ENCODE measurements at regions not wholly inside any gene's neighbourhood (a gene's known extent, or its start where the extent isn't known, plus 50 kb on each side); places are given as distances from the start of the nearest gene placed in this dataset.

GRCh38 chr15:39194106-39194830 lies 386.6 kb upstream of the THBS1 start:
- DNase-seq: no peak

DNA sequence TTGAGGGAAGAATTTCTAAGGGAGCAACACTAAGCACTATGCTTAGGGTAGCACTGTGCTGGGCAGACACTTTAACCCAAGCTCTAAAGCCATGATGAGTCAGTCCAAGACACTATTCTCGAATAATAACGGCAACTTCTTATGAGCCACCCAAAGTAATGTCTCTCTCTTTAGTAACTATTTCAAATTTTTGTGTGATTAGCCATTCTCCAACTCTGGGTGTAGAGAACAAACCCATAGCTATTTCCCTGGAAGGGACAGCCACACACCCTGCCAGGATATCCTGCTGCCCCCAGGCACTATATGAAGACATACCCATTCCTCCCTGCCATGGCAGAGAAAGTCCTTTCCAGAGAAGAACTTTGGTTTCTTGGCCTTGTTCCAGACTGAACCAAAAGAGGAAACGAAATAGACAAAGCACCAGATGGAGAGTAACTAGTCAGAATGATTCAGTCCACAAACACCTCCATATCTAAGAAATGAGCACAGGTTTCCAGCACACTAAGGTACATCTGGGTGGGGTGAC lies 384.9 kb upstream of the THBS1 start:
- DNase-seq: no peak

- no peak for DNase-seq
Observed at GRCh38 chr15:39198044-39199000, 382.6 kb upstream of the THBS1 start.

DNA sequence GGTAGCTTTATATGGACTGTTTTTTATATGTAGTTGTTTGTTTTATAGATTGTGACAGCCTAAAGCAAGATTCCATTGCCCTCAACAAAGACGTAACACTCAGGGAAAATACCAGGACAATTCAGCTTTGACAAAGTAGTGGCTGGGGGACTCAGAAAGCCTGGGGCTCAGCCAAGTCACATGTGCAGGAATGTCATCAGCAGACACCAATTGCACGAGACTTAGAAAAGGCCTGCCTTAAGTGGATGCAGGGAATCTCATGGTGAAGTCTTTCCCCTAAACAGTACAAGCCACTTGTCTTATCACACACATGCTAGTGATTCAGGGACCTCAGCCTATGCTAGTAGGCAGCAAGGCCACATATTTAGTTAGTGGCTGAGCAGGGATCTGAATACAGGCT lies 381.8 kb upstream of the THBS1 start:
- peak; percentile 23 for DNase-seq

DNA sequence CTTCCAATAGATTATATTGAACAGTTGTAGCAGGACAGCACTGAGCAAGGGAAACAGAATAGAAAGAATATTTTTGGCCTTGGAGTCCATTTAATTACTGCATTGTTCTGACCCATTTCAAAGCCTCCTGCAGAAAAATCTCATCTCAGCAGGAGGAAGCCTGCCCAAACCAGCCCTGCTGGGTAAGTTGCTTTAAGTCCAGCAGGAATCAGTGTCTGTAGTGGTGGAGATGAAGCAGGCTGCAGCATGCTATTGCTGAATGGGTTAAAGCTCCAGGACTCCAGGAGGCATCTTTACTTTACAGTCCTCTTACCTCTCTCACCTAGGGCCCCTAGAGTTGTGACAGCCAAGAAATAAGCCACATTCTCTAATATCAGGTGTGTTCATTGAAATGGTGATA lies 380.3 kb upstream of the THBS1 start:
- DNase-seq: no peak

DNA sequence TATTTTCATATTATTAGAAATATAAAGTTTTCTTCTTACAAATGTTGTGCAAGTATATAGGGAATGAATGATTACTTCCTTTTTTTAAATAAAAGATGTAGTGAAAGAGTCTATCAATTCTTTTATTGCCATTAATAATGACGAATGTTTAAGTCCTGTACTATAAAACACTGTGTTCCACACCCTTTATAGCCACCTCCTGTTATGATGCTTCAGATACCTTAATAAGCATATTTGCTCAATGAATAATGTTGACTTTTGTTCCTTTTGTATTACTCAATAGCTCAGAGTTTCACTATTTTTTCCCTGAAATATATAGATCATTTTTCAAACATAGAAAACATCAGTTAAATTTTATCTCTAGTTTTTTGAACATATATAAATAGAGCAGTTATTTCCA lies 378.2 kb upstream of the THBS1 start:
- DNase-seq: no peak

GRCh38 chr15:39204031-39204430 lies 376.8 kb upstream of the THBS1 start:
- DNase-seq: no peak

GRCh38 chr15:39205081-39205480 lies 375.8 kb upstream of the THBS1 start:
- no peak for DNase-seq

- DNase-seq: no peak
Observed at GRCh38 chr15:39205506-39206371, 375.1 kb upstream of the THBS1 start.

DNA sequence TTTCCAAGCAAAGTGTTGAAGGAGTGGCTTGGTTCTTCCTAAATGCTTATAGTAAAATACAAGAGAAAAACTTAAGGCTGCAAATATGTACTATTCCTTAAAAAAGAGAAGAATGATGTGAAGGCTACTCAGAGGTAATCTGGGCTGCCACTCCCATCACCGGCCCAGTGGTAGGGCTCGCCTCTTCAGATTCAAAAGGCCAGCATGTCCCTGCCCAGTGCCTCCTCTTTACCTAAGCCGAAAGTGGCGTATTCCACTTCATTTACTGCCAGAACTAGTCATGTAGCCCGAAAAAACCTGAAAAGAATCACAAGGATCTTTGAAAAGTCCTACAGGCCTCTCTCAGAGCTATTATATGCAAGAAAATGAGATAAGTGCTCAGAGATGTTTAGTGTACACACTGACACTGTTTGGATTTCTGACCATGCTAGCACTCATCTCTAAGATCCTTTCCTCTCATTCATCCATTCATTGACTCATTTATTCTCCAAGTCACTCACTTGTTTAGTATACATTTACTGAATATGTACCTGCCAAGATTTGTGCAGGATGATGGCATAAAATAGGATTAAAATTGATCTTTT lies 373.3 kb upstream of the THBS1 start:
- DNase-seq: no peak

- no peak for DNase-seq
Observed at GRCh38 chr15:39208187-39208586, 372.7 kb upstream of the THBS1 start.

DNA sequence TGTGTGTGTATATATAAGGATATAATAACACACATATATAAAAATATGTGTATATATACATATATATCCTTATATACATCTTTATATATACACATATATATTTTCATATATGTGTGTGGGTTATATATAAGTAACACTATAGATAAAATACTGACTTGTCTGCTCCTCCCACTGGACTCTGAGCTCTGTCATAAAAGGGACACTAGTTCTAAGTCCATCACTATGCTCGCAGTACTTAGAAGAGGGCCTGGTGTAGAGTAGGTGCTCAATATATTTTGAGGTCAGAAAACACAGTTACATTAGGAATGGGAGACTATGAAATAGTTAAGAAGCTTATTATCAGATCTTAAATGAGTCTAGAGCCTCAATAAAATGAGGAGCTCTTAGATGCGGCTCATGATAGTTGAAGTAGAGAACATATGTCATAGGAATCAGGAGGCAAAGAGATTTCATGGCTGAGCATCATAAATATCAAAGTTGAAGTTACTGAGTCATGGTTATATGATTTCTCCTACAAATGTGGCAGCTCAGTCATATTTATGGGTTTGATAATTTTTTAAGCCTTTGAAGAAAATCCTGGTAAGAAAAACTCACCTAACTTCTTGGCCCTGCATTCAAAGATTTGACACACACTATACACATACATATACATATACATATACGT lies 371.2 kb upstream of the THBS1 start:
- no peak for DNase-seq

DNA sequence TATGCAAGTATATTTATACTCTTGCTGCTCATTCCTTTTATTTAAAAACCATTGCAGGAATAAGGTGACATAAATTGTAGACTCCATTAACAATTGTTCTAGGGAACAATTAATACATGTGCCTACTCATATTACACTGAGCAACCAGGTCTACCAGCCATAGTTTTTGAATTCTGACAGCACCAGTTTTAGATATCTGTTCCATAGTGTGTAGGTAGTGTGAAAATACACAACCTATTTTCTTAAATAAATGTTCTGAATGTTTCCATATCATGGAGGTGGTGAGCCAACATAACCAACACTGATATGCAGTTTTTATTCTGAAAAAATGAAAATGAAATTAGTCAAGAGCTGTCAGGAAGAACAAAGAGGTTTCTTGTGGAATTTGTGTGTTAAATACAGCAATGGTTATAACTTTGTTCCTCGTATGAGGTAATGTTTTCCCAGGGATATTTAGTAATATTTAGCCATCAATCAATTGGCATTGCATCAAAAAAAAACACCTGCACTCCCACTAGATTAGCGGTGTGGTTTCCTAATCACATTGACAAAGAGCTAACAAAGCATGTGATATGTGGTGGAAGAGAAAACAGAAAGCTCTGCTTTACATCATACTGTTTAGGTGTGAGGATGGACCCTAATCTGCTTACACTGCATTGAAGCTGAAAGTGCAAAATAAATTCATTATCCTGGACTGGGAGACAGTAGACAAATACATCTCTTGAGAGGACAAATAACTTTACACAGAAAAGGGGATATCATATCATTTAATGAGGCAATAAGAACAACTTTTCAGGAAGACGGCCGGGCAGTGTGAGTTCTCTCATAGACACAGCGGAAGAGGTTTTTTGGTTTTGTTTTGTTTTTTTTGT lies 369.5 kb upstream of the THBS1 start:
- no peak for DNase-seq

DNA sequence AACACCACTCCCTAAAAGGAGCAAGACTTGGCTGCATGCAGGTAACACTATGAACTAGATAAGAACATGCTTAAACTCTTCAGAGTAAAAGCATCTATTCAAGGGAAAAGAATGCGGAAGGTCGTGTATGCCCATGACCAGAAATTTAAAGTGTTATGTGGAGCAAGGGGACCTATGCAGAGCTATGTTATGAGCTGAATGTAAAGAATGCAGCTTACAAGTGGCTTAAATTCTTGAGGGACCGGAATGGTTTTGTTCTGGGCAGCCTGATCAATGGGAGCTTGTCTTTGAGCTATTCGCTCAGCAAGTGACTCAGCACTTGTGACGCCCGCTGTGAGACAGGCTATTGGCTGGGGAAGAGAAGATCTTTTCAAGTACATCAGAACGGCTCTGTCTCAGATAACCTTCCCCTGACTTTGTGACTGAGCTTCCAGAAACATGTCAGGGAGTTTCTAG lies 367.5 kb upstream of the THBS1 start:
- peak; percentile 25 for DNase-seq

GRCh38 chr15:39215015-39215414 lies 365.9 kb upstream of the THBS1 start:
- no peak for DNase-seq

DNA sequence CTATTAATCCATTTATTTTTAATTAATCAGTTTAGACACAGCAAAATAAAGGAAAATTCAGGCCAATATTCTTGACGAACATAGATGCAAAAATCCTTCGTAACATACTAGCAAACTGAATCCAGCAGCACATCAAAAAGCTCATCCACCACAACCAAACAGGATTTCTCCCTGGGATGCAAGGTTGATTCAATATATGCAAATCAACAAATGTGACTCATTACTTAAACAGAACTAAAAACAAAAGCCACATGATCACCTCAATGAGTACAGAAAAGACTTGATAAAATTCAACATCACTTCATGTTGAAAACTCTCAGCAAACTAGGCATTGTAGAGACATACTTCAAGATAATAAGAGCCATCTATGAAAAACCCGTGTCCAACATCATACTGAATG lies 364.1 kb upstream of the THBS1 start:
- DNase-seq: no peak

DNA sequence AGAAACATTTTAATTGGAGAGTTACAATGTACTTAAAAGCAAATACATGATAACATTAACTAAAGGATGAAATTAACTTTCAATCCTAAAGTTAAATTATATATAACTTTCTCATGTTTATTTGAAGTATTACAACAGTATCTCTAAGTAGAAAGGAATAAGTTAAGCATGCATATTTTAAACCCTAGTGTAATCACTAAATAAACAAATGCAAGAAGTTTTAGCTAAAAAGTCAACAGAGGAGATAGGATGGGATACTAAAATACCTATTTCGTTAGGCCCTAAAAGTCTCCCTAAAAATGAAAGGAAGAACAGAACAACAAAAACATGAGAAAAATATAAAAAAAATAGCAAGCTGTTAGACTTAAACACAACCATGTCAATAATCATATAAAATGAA lies 361.3 kb upstream of the THBS1 start:
- DNase-seq: no peak

- DNase-seq: no peak
Observed at GRCh38 chr15:39226169-39226937, 354.5 kb upstream of the THBS1 start.

- DNase-seq: no peak
Observed at GRCh38 chr15:39227001-39227400, 353.9 kb upstream of the THBS1 start.

GRCh38 chr15:39228889-39229288 lies 352.0 kb upstream of the THBS1 start:
- DNase-seq: no peak

Data from NCI-H1048 (cell line).